Heart right ventricle (tissue), 16 donors: ENCODE measurements at regions not wholly inside any gene's neighbourhood (a gene's known extent, or its start where the extent isn't known, plus 50 kb on each side); places are given as distances from the start of the nearest gene placed in this dataset.
A peak's percentile ranks its signal among the peaks of the same experiment; 100 is the strongest.

Source experiments
- ATAC-seq, 8 donors: fragments of 200-7000 bp; cut with Tn5 transposase; one replicate each; pipeline ENCODE4 v1.9.1; 2020; ENCODE audit warnings: mild to moderate bottlenecking in 8 of 8, moderate library complexity in 8 of 8, moderate number of reproducible peaks in 1 of 8
- DNase-seq, 2 donors: peaks; one replicate each; pipeline ENCODE4 v3.0.0-alpha.2; 2020
- H3K27ac ChIP-seq, 10 donors: fragments of 200-600 bp; sonication (generic) in 2 of 10; one replicate each; pipeline versions ENCODE4 v1.5.0 to v1.8.0; 2020 to 2022; ENCODE audit warnings: mild to moderate bottlenecking in 3 of 10
- H3K27me3 ChIP-seq, 7 donors: fragments of 200-600 bp; one replicate each; pipeline ENCODE4 v1.8.0; 2021 to 2022; ENCODE audit warnings: mild to moderate bottlenecking in 2 of 7
- H3K36me3 ChIP-seq, 9 donors: fragments of 200-600 bp; sonication (generic) in 1 of 9; one replicate each; pipeline versions ENCODE4 v1.5.0 to v1.8.0; 2020 to 2022; ENCODE audit warnings: mild to moderate bottlenecking in 2 of 9
- H3K4me1 ChIP-seq, 9 donors: fragments of 200-600 bp; sonication (generic) in 1 of 9; one replicate each; pipeline versions ENCODE4 v1.5.0 to v1.8.0; 2020 to 2022; ENCODE audit warnings: mild to moderate bottlenecking in 4 of 9
- H3K4me3 ChIP-seq, 10 donors: fragments of 200-600 bp; sonication (generic) in 2 of 10; one replicate each; pipeline versions ENCODE4 v1.5.0 to v1.8.0; 2020 to 2022; ENCODE audit warnings: mild to moderate bottlenecking in 7 of 10, moderate library complexity in 2 of 10
- H3K9me3 ChIP-seq, 11 donors: fragments of 200-600 bp in 10 of 11; sonication (generic) in 2 of 11; one replicate each; pipeline versions ENCODE4 v1.5.0 to v1.8.0; 2013 to 2022; ENCODE audit warnings: mild to moderate bottlenecking in 2 of 11, control low read depth in 1 of 11, moderate library complexity in 1 of 11
- WGBS, 2 donors: extraction: QIAGEN DNeasy Blood & Tissue Kit; methylation state at CpG; one replicate each; pipeline ENCODE4 v1.1.7; 2013; ENCODE audit warnings: inconsistent platforms in 1 of 2; 5-methylcytosine and 5-hydroxymethylcytosine counted together
- intact Hi-C, 10 donors: fragments of 100-400 bp; cut with DNase I; formaldehyde crosslinking; loops; one replicate each; pipeline versions ENCODE4 v1.11.1 to v1.14.2; 2022
- TF ChIP-seq, protein P1 (sequence below), 9 donors: fragments of 200-600 bp; sonication (generic) in 2 of 9; IDR thresholded peaks; one replicate each; pipeline versions ENCODE4 v1.5.0 to v1.8.0; 2021 to 2022; ENCODE audit warnings: antibody characterized with exemption in 9 of 9, mild to moderate bottlenecking in 5 of 9, moderate library complexity in 1 of 9
- donor health status: Arrhythmogenic right ventricular cardiomyopathy.
- donor health status: ischemic (EF 13 %, LVEDD 7.1; RV severe dilation, severe dysfunction).
- donor health status: healthy with polysubstance abuse.
- donor health status: DM: no; HTN: yes; CAD: no.
- donor health status: DM: no; HTN: no; CAD: no.
- donor health status: ischemic (EF 25% LVEDD 6.9; RV normal size, moderate dysfunction).
- donor health status: ischemic (EF 25% LVEDD 5.7; RV mildly dilated, moderate dysfunction).
- donor health status: healthy.
- donor health status: DM: yes; HTN: yes; CAD: no.
- donor health status: Ischemic cardiomyopathy.
- donor health status: ischemic (EF 35%, LVEDD 5.7; RV mildly dilated, moderate dysfunction).
- donor health status: nonischemic (EF 11% LVEDD 7.7; RV severe dilation, severe dysfunction).
- donor health status: DM: yes; HTN: yes; CAD: no.
- donor health status: PGD.
- donor health status: ischemic (EF 29% LVEDD 5.4; RV normal size, mild dysfunction).
- donor health status: nonischemic (EF 23%, LVEDD 6.1; RV moderate dilation, normal function).

DNA sequence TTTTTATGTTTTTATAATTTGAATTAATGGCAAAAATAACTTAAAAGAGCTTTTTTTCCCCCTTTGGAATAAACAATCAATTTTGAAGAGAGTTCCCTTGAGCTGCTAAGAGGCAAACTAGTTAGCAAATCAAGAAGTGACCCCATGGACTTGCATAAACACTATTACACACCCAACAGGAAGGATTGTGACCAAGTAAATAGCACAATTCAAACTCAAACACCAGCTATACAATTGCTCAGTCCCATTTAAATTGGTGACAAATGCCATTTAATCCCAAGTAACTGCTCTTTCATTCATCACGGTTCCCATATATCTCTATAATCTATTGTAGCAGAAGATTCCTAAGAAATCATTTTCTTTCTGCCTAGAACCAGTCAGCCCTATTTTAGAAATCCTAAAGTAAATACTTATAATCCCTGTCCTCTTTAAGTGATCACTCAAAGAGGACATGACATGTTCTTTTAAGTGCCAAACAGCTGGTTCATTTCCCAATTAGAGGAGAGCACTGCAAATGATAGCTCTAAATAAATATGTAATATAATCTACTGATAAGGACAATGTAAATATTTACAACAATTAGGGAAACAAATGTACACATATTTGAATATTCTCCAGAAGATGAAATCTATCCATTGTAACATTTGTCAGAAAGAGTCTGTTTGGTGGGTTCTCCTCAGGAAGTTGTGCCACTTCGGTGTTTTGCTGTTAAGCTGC, 137.8 kb upstream of the ADAMTS9 start:
- no peak overlapping the region for H3K27ac ChIP-seq
- H3K27me3 ChIP-seq = no peaks in the 10 kb centered on the region
- 92 to 97% methylated on average over 2 of the region's 2 CpGs for WGBS, 2 donors
- peaks cover 0 to 21% (median 8%) of the 10 kb centered on the region in 9 donors for H3K4me1 ChIP-seq
- intact Hi-C loops = no loop called here
- TF ChIP-seq, protein P1, sequence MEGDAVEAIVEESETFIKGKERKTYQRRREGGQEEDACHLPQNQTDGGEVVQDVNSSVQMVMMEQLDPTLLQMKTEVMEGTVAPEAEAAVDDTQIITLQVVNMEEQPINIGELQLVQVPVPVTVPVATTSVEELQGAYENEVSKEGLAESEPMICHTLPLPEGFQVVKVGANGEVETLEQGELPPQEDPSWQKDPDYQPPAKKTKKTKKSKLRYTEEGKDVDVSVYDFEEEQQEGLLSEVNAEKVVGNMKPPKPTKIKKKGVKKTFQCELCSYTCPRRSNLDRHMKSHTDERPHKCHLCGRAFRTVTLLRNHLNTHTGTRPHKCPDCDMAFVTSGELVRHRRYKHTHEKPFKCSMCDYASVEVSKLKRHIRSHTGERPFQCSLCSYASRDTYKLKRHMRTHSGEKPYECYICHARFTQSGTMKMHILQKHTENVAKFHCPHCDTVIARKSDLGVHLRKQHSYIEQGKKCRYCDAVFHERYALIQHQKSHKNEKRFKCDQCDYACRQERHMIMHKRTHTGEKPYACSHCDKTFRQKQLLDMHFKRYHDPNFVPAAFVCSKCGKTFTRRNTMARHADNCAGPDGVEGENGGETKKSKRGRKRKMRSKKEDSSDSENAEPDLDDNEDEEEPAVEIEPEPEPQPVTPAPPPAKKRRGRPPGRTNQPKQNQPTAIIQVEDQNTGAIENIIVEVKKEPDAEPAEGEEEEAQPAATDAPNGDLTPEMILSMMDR (IDR thresholded peaks at IDR 0.05) = no peak
- H3K4me3 ChIP-seq = no peak overlapping the region
- ATAC-seq (no peak), DNase-seq (no peak)
- H3K9me3 ChIP-seq = no peaks in the 10 kb centered on the region
- H3K36me3 ChIP-seq = no peaks in the 10 kb centered on the region

DNA sequence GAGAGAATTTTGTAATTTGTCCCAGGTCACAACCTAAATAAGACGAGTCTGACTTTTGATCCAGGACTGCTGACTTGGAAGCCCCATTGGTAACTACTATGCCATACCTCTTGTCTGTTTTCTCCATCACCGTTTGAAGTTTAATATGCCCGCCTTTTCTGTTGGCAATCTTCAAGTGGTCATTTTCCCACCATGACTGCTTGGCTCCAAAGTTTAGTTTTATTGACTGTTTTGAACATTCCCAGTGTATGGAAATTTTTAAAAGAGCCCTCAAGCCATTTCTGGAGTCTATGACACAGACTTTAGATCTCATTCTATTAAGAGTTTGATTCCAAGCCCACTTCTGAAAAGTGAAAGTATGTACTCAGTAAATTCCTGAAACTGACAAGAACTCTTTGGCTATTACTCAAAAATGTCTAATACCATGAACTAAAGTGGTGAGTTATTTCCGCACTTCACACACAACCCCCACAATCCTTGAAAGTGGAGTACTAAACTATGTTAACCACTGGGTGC, 136.7 kb upstream of the ADAMTS9 start:
- DNase-seq = no peak
- Histone ChIP-seq H3K27me3 (no peaks in the 10 kb centered on the region), H3K4me3 (no peak overlapping the region), H3K36me3 (no peaks in the 10 kb centered on the region), H3K4me1 (peaks cover 0 to 21% (median 8%) of the 10 kb centered on the region in 9 donors), H3K9me3 (no peaks in the 10 kb centered on the region), H3K27ac (no peak overlapping the region)
- ATAC-seq = no peak
- intact Hi-C loops = no loop called here
- TF ChIP-seq, protein P1 (IDR thresholded peaks at IDR 0.05) = no peak
- 85 to 86% methylated on average over 4 of the region's 4 CpGs for WGBS, 2 donors

DNA sequence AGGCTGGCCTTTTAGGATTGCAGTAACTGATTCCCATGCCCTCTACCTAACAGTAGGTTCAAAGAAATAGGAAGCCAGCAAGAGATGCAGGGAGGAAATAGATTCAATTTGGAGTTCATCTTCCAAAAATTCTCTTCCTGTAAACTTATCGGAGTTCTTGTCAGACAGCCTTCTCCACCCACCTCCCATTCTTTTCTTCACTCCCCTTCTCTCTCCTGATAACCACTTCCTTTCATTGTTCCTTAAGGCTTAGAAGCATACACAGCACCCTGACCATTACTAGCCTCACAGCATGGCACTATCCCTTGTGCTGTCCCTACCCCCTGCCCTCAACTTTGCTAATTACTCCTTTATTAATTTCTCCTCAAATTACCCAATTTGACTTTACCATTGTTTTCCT, 130.4 kb upstream of the ADAMTS9 start:
- no peak for ATAC-seq
- Histone ChIP-seq H3K36me3 (no peaks in the 10 kb centered on the region), H3K4me1 (peaks cover 0 to 49% (median 33%) of the 10 kb centered on the region in 9 donors), H3K4me3 (no peak overlapping the region), H3K9me3 (no peaks in the 10 kb centered on the region), H3K27me3 (no peaks in the 10 kb centered on the region), H3K27ac (no peak overlapping the region)
- 61 to 81% methylated on average over 1 of the region's 1 CpG for WGBS, 2 donors
- DNase-seq = no peak
- intact Hi-C loops = loop anchor here in 2 of 10 donors (10.0 kb wide), 1 partner anchor 87 kb away; no protein-coding TSS in a partner anchor
- TF ChIP-seq, protein P1 (IDR thresholded peaks at IDR 0.05) = no peak

DNA sequence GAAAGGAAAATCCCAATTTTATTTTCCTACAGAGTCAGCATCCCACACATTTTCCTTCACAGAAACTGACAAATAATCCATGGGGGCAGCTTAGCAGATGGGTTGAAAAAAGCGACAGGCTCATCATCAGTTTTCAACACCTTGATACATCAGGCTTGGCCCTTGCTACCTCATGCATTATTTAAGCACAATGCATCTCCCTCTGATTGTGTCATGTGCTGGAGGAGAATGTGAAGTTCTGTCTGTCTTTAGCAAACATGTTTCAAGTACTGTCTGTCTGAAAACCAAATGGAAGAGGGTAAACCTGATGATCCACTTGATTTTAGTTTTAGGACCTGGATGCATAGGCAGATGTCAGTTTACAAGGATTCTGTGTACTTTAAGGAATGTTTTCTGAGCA, 128.6 kb upstream of the ADAMTS9 start:
- 88 to 94% methylated on average over 1 of the region's 1 CpG for WGBS, 2 donors
- peak overlapping the region in 2 of 10 donors; percentile 65 to 72 for H3K27ac ChIP-seq

More for the DNA sequence above, 128.6 kb upstream of the ADAMTS9 start:
- H3K4me3 ChIP-seq = no peak overlapping the region
- TF ChIP-seq, protein P1 (IDR thresholded peaks at IDR 0.05) = no peak
- intact Hi-C loops = loop anchor here in 2 of 10 donors (10.0 kb wide), 1 partner anchor 88 kb away; no protein-coding TSS in a partner anchor
- ATAC-seq (no peak), DNase-seq (no peak)
- peaks cover 0 to 42% (median 32%) of the 10 kb centered on the region in 9 donors for H3K4me1 ChIP-seq
- no peaks in the 10 kb centered on the region for H3K9me3 ChIP-seq
- no peaks in the 10 kb centered on the region for H3K27me3 ChIP-seq
- peaks cover 0 to 1% (median 0%) of the 10 kb centered on the region in 9 donors for H3K36me3 ChIP-seq
